ENCODE measurements at regions not wholly inside any gene's neighbourhood (a gene's known extent, or its start where the extent isn't known, plus 50 kb on each side); places are given as distances from the start of the nearest gene placed in this dataset.

GRCh38 chr11:131231317-131231940 lies 139.0 kb upstream of the NTM start:
- no peak for DNase-seq (ENCODE audit: extremely low spot score)
- TF ChIP-seq POLR2AphosphoS5 (IDR thresholded peaks at IDR 0.05), result no peak
- no peak for TF ChIP-seq CTCF (IDR thresholded peaks at IDR 0.05)
- TF ChIP-seq EP300 (IDR thresholded peaks at IDR 0.05), result no peak
- no peak for TF ChIP-seq POLR2A (IDR thresholded peaks at IDR 0.05; ENCODE audit: low read depth)
- intact Hi-C loops (cut with DNase I), result no loop called here
- Histone ChIP-seq H3K27me3 (no peaks in the 10 kb centered on the region), H3K27ac (replicated peaks in 1 of 4) (no peak overlapping the region), H3K9me3 (no peaks in the 10 kb centered on the region), H3K36me3 (no peaks in the 10 kb centered on the region), H3K4me3 (no peak overlapping the region), H3K4me1 (no peaks in the 10 kb centered on the region)
- WGBS, result 71% methylated on average over 6 of the region's 6 CpGs

- H3K4me3 ChIP-seq, result no peak overlapping the region
- no peak for DNase-seq (ENCODE audit: extremely low spot score)
- intact Hi-C loops (cut with DNase I), result no loop called here
- TF ChIP-seq POLR2AphosphoS5 (IDR thresholded peaks at IDR 0.05) (no peak), CTCF (IDR thresholded peaks at IDR 0.05) (no peak), POLR2A (IDR thresholded peaks at IDR 0.05; ENCODE audit: low read depth) (no peak), EP300 (IDR thresholded peaks at IDR 0.05) (no peak)
- no peaks in the 10 kb centered on the region for H3K9me3 ChIP-seq
- H3K36me3 ChIP-seq, result no peaks in the 10 kb centered on the region
- no peaks in the 10 kb centered on the region for H3K4me1 ChIP-seq
- H3K27me3 ChIP-seq, result peaks cover 0 to 5% (median 0%) of the 10 kb centered on the region in 4 donors
- WGBS, result 55% methylated on average over 4 of the region's 4 CpGs
- H3K27ac ChIP-seq (replicated peaks in 1 of 4), result no peak overlapping the region
These were observed 138.2 kb upstream of the NTM start for GRCh38 chr11:131232261-131232660.

- no peak for DNase-seq (ENCODE audit: extremely low spot score)
- Histone ChIP-seq H3K36me3 (no peaks in the 10 kb centered on the region), H3K4me1 (no peaks in the 10 kb centered on the region), H3K27me3 (peaks cover 0 to 6% (median 0%) of the 10 kb centered on the region in 4 donors), H3K4me3 (no peak overlapping the region), H3K9me3 (no peaks in the 10 kb centered on the region), H3K27ac (replicated peaks in 1 of 4) (no peak overlapping the region)
- no peak for TF ChIP-seq CTCF (IDR thresholded peaks at IDR 0.05)
- TF ChIP-seq POLR2A (IDR thresholded peaks at IDR 0.05; ENCODE audit: low read depth), result no peak
- TF ChIP-seq EP300 (IDR thresholded peaks at IDR 0.05), result no peak
- no peak for TF ChIP-seq POLR2AphosphoS5 (IDR thresholded peaks at IDR 0.05)
- intact Hi-C loops (cut with DNase I), result no loop called here
- WGBS, result 86% methylated on average over 15 of the region's 15 CpGs
These were observed 136.2 kb upstream of the NTM start for GRCh38 chr11:131234221-131234620.

GRCh38 chr11:131235328-131236298 lies 134.8 kb upstream of the NTM start:
- no peak overlapping the region for H3K4me3 ChIP-seq
- H3K36me3 ChIP-seq, result no peaks in the 10 kb centered on the region
- H3K4me1 ChIP-seq, result no peaks in the 10 kb centered on the region
- H3K27ac ChIP-seq (replicated peaks in 1 of 4), result no peak overlapping the region
- intact Hi-C loops (cut with DNase I), result no loop called here
- 78% methylated on average over 20 of the region's 20 CpGs for WGBS
- TF ChIP-seq EP300 (IDR thresholded peaks at IDR 0.05) (no peak), POLR2AphosphoS5 (IDR thresholded peaks at IDR 0.05) (no peak), POLR2A (IDR thresholded peaks at IDR 0.05; ENCODE audit: low read depth) (no peak)
- H3K9me3 ChIP-seq, result no peaks in the 10 kb centered on the region
- peaks cover 0 to 6% (median 0%) of the 10 kb centered on the region in 4 donors for H3K27me3 ChIP-seq
- no peak for DNase-seq (ENCODE audit: extremely low spot score)

- no peak overlapping the region for H3K4me3 ChIP-seq
- intact Hi-C loops (cut with DNase I), result no loop called here
- H3K36me3 ChIP-seq, result no peaks in the 10 kb centered on the region
- peaks cover 0 to 6% (median 0%) of the 10 kb centered on the region in 4 donors for H3K27me3 ChIP-seq
- TF ChIP-seq POLR2AphosphoS5 (IDR thresholded peaks at IDR 0.05), result no peak
- no peak for TF ChIP-seq EP300 (IDR thresholded peaks at IDR 0.05)
- TF ChIP-seq CTCF (IDR thresholded peaks at IDR 0.05), result no peak
- TF ChIP-seq POLR2A (IDR thresholded peaks at IDR 0.05; ENCODE audit: low read depth), result no peak
- 72% methylated on average over 7 of the region's 7 CpGs for WGBS
- no peak overlapping the region for H3K27ac ChIP-seq (replicated peaks in 1 of 4)
- H3K9me3 ChIP-seq, result no peaks in the 10 kb centered on the region
- H3K4me1 ChIP-seq, result peaks cover 0 to 1% (median under 1%) of the 10 kb centered on the region in 4 donors
- DNase-seq (ENCODE audit: extremely low spot score), result peak; percentile 19
These were observed 130.0 kb upstream of the NTM start for GRCh38 chr11:131240421-131240820.
